Rectal smooth muscle tissue (tissue), 1 donor: ENCODE measurements at regions not wholly inside any gene's neighbourhood (a gene's known extent, or its start where the extent isn't known, plus 50 kb on each side); places are given as distances from the start of the nearest gene placed in this dataset.

Experiments used
- H3K27ac ChIP-seq: one replicate; pipeline ENCODE4 v1.7.0; 2013; ENCODE audit warnings: low read depth, low read length, inconsistent platforms
- H3K27me3 ChIP-seq: one replicate; pipeline ENCODE4 v1.7.0; 2013; ENCODE audit warnings: low read length; ENCODE audit not compliant: control insufficient read depth, insufficient read depth
- H3K36me3 ChIP-seq: one replicate; pipeline ENCODE4 v1.7.0; 2013; ENCODE audit warnings: low read length; ENCODE audit not compliant: control insufficient read depth, insufficient read depth
- H3K4me1 ChIP-seq: one replicate; pipeline ENCODE4 v1.7.0; 2013; ENCODE audit warnings: low read length; ENCODE audit not compliant: control insufficient read depth, insufficient read depth
- H3K4me3 ChIP-seq: one replicate; pipeline ENCODE4 v1.7.0; 2013; ENCODE audit warnings: low read length
- H3K9ac ChIP-seq: one replicate; pipeline ENCODE4 v1.7.0; 2013; ENCODE audit warnings: low read length

- H3K4me1 ChIP-seq, result no peaks in the 10 kb centered on the region
Observed at GRCh38 chr13:109651854-109652253, 134.5 kb downstream of the IRS2 start.

GRCh38 chr13:109651311-109651710 is 135.1 kb downstream of the IRS2 start:
- H3K4me1 ChIP-seq, result no peaks in the 10 kb centered on the region
- no peak overlapping the region for H3K9ac ChIP-seq
- no peaks in the 10 kb centered on the region for H3K36me3 ChIP-seq
- no peak overlapping the region for H3K27ac ChIP-seq
- no peak overlapping the region for H3K4me3 ChIP-seq
- H3K27me3 ChIP-seq, result no peaks in the 10 kb centered on the region

More at GRCh38 chr13:109651854-109652253, 134.5 kb downstream of the IRS2 start:
- no peaks in the 10 kb centered on the region for H3K27me3 ChIP-seq
- no peak overlapping the region for H3K9ac ChIP-seq
- no peaks in the 10 kb centered on the region for H3K36me3 ChIP-seq
- no peak overlapping the region for H3K27ac ChIP-seq
- no peak overlapping the region for H3K4me3 ChIP-seq

GRCh38 chr13:109650861-109651260 is 135.5 kb downstream of the IRS2 start:
- H3K27ac ChIP-seq, result no peak overlapping the region
- H3K27me3 ChIP-seq, result no peaks in the 10 kb centered on the region
- no peak overlapping the region for H3K9ac ChIP-seq
- H3K36me3 ChIP-seq, result no peaks in the 10 kb centered on the region
- H3K4me3 ChIP-seq, result no peak overlapping the region
- H3K4me1 ChIP-seq, result no peaks in the 10 kb centered on the region

- Histone ChIP-seq H3K4me3 (no peak overlapping the region), H3K9ac (no peak overlapping the region), H3K27me3 (no peaks in the 10 kb centered on the region), H3K27ac (no peak overlapping the region), H3K4me1 (no peaks in the 10 kb centered on the region), H3K36me3 (no peaks in the 10 kb centered on the region)
Observed at GRCh38 chr13:109649713-109650112, 136.7 kb downstream of the IRS2 start.

GRCh38 chr13:109647699-109648098 is 138.7 kb downstream of the IRS2 start:
- Histone ChIP-seq H3K9ac (no peak overlapping the region), H3K4me1 (no peaks in the 10 kb centered on the region), H3K27me3 (no peaks in the 10 kb centered on the region), H3K36me3 (no peaks in the 10 kb centered on the region), H3K27ac (no peak overlapping the region), H3K4me3 (no peak overlapping the region)

GRCh38 chr13:109647053-109647452 is 139.3 kb downstream of the IRS2 start:
- Histone ChIP-seq H3K4me3 (no peak overlapping the region), H3K36me3 (no peaks in the 10 kb centered on the region), H3K27ac (no peak overlapping the region), H3K4me1 (no peaks in the 10 kb centered on the region), H3K27me3 (no peaks in the 10 kb centered on the region), H3K9ac (no peak overlapping the region)

GRCh38 chr13:109646423-109646822 is 140.0 kb downstream of the IRS2 start:
- Histone ChIP-seq H3K36me3 (no peaks in the 10 kb centered on the region), H3K4me1 (no peaks in the 10 kb centered on the region), H3K27ac (no peak overlapping the region), H3K9ac (no peak overlapping the region), H3K4me3 (no peak overlapping the region), H3K27me3 (no peaks in the 10 kb centered on the region)

GRCh38 chr13:109645831-109646230 is 140.6 kb downstream of the IRS2 start:
- Histone ChIP-seq H3K27ac (no peak overlapping the region), H3K4me3 (no peak overlapping the region), H3K9ac (no peak overlapping the region), H3K36me3 (no peaks in the 10 kb centered on the region), H3K4me1 (no peaks in the 10 kb centered on the region), H3K27me3 (no peaks in the 10 kb centered on the region)

- H3K4me3 ChIP-seq, result no peak overlapping the region
- H3K4me1 ChIP-seq, result no peaks in the 10 kb centered on the region
- H3K9ac ChIP-seq, result no peak overlapping the region
- no peak overlapping the region for H3K27ac ChIP-seq
- no peaks in the 10 kb centered on the region for H3K27me3 ChIP-seq
- H3K36me3 ChIP-seq, result no peaks in the 10 kb centered on the region
Observed at GRCh38 chr13:109644956-109645355, 141.4 kb downstream of the IRS2 start.

- Histone ChIP-seq H3K4me3 (no peak overlapping the region), H3K36me3 (no peaks in the 10 kb centered on the region), H3K9ac (no peak overlapping the region), H3K27ac (no peak overlapping the region), H3K27me3 (no peaks in the 10 kb centered on the region), H3K4me1 (no peaks in the 10 kb centered on the region)
Observed at GRCh38 chr13:109644069-109644750, 142.2 kb downstream of the IRS2 start.

GRCh38 chr13:109642358-109642757 is 144.0 kb downstream of the IRS2 start:
- Histone ChIP-seq H3K4me3 (no peak overlapping the region), H3K27me3 (no peaks in the 10 kb centered on the region), H3K27ac (no peak overlapping the region), H3K9ac (no peak overlapping the region), H3K4me1 (no peaks in the 10 kb centered on the region), H3K36me3 (no peaks in the 10 kb centered on the region)

GRCh38 chr13:109636736-109637135 is 149.6 kb downstream of the IRS2 start:
- H3K9ac ChIP-seq, result no peak overlapping the region
- H3K27me3 ChIP-seq, result no peaks in the 10 kb centered on the region
- H3K4me3 ChIP-seq, result no peak overlapping the region
- H3K27ac ChIP-seq, result no peak overlapping the region
- no peaks in the 10 kb centered on the region for H3K36me3 ChIP-seq
- no peaks in the 10 kb centered on the region for H3K4me1 ChIP-seq

GRCh38 chr13:109631069-109631468 is 155.3 kb downstream of the IRS2 start:
- Histone ChIP-seq H3K4me1 (no peaks in the 10 kb centered on the region), H3K36me3 (no peaks in the 10 kb centered on the region), H3K4me3 (no peak overlapping the region), H3K27me3 (no peaks in the 10 kb centered on the region), H3K9ac (no peak overlapping the region), H3K27ac (no peak overlapping the region)
